ACC112 (cell line): ENCODE measurements at regions not wholly inside any gene's neighbourhood (a gene's known extent, or its start where the extent isn't known, plus 50 kb on each side); places are given as distances from the start of the nearest gene placed in this dataset.

ENCODE experiments used
- H2AFZ ChIP-seq: fragments of 200-600 bp; sonication (generic); one replicate; pipeline ENCODE4 v1.6.0; 2017; ENCODE audit warnings: antibody characterized with exemption, low read length; ENCODE audit not compliant: unreplicated experiment
- H3K27ac ChIP-seq: fragments of 200-600 bp; sonication (generic); 2 replicates; pipeline ENCODE4 v1.5.1; 2014; ENCODE audit warnings: low read depth, mild to moderate bottlenecking, antibody characterized with exemption, low read length, moderate library complexity
- H3K27me3 ChIP-seq: fragments of 200-600 bp; sonication (generic); 2 replicates; pipeline ENCODE4 v1.6.1; 2014; ENCODE audit warnings: mild to moderate bottlenecking, antibody characterized with exemption, low read length, moderate library complexity, mixed read lengths; ENCODE audit not compliant: insufficient read depth
- H3K36me3 ChIP-seq: fragments of 200-600 bp; sonication (generic); 2 replicates; pipeline ENCODE4 v1.6.1; 2016; ENCODE audit warnings: mild to moderate bottlenecking, antibody characterized with exemption, low read length, moderate library complexity, mixed read lengths; ENCODE audit not compliant: insufficient read depth
- H3K4me1 ChIP-seq: fragments of 200-600 bp; sonication (generic); one replicate; pipeline ENCODE4 v1.6.1; 2016; ENCODE audit warnings: low read length, mixed read lengths; ENCODE audit not compliant: insufficient read depth, unreplicated experiment, control insufficient read depth
- H3K4me3 ChIP-seq: fragments of 200-600 bp; sonication (generic); 2 replicates; pipeline ENCODE4 v1.5.1; 2014; ENCODE audit warnings: mild to moderate bottlenecking, low read depth, low read length
- H3K79me2 ChIP-seq: fragments of 200-600 bp; sonication (generic); one replicate; pipeline ENCODE4 v1.6.0; 2016; ENCODE audit warnings: low read length; ENCODE audit not compliant: control insufficient read depth, unreplicated experiment, insufficient read depth

DNA sequence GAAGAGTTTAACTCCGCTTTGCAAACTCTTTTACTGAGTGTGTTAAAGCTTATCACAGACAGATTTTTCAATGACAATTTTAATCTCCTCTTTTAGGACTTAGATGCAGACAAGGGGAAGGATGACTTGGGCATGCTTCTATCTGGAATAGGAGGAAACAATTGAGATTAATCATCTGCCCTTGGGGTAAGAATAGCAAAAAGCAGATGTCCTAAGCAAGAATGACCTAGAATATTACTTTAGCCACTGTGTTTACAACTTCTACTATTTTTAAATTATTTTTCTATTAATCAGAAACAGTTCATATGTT, 569.0 kb upstream of the ADGRL2 start:
- no peaks in the 10 kb centered on the region for H3K79me2 ChIP-seq
- H3K27me3 ChIP-seq, result no peaks in the 10 kb centered on the region
- H3K4me3 ChIP-seq, result peak overlapping the region; percentile 32
- peak overlapping the region; percentile 41 for H2AFZ ChIP-seq
- peaks cover 8% of the 10 kb centered on the region for H3K4me1 ChIP-seq
- no peaks in the 10 kb centered on the region for H3K36me3 ChIP-seq
- no peak overlapping the region for H3K27ac ChIP-seq

DNA sequence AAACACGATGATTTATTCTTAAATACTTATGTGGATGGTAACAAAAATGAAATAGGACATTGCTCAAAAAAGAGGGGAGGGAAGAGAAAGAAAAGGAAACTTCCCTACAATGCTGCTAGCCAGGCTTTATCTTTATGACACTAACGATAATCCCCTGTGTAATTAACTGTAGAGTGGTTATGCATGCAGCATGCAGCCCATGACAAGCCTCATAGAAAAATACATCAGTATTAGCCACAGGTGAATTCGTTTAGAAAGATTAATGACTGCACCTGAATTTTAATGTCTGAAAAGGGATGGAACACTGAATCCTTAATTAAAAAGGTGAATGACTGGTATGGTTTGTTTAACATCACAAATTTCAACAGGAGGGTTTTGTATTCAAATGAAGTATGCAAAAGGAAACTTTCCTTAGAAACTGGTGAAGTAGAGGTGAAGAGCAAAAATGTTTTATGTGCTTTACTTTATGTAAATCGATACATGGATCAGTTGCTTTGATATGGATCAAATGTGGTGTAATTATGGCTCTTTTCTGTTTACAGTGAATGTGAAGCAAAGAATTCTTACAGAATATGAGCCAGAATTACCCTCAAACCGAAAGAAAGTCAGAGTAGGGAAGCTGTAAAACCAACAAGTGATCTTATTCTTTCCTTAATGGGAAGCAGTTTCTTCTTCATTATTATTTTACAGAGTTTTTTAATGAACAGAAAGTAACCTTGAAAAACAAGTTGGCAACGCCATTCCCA, 569.6 kb upstream of the ADGRL2 start:
- Histone ChIP-seq H3K4me3 (peak overlapping the region; percentile 32), H3K79me2 (no peaks in the 10 kb centered on the region), H2AFZ (peak overlapping the region; percentile 41), H3K36me3 (no peaks in the 10 kb centered on the region), H3K27me3 (no peaks in the 10 kb centered on the region), H3K4me1 (peaks cover 8% of the 10 kb centered on the region), H3K27ac (no peak overlapping the region)

DNA sequence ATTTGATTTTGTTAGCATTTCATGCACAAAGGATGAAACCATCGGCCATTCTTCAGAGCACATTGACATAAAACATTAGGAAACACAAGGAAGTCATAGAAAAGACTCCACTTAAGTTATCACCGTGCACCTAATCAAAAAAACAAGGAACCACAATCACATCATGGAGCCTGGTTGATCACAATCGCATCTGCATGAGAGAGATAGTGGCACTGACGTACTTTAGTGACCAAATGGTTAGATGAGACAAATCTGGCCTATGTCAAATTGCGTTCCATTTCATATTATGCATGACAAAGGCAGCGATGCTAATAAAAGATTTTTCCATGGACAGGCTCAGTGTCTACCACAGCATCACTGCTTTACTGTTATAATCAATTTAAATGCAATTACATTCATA, 571.8 kb upstream of the ADGRL2 start:
- Histone ChIP-seq H3K79me2 (no peaks in the 10 kb centered on the region), H3K4me1 (peaks cover 8% of the 10 kb centered on the region), H3K4me3 (no peak overlapping the region), H3K27me3 (no peaks in the 10 kb centered on the region), H3K36me3 (no peaks in the 10 kb centered on the region), H2AFZ (no peak overlapping the region), H3K27ac (no peak overlapping the region)

DNA sequence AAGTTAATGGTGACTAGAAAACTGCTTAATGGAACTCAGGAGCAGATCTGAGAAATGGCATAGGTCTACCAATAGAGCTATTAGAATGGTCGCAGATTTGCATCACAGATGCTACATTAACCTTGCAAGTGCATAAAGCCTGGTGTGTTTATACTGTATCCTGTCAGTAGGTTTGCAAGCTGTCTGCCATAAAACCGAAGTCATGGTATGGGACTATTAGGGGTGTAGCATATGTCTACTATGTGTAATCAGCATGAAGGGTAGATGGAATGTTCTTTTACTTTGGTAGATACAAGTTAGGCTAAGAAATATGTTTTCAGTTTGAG, 574.2 kb upstream of the ADGRL2 start:
- Histone ChIP-seq H2AFZ (no peak overlapping the region), H3K36me3 (no peaks in the 10 kb centered on the region), H3K4me1 (no peaks in the 10 kb centered on the region), H3K27ac (no peak overlapping the region), H3K27me3 (no peaks in the 10 kb centered on the region), H3K4me3 (no peak overlapping the region), H3K79me2 (no peaks in the 10 kb centered on the region)

DNA sequence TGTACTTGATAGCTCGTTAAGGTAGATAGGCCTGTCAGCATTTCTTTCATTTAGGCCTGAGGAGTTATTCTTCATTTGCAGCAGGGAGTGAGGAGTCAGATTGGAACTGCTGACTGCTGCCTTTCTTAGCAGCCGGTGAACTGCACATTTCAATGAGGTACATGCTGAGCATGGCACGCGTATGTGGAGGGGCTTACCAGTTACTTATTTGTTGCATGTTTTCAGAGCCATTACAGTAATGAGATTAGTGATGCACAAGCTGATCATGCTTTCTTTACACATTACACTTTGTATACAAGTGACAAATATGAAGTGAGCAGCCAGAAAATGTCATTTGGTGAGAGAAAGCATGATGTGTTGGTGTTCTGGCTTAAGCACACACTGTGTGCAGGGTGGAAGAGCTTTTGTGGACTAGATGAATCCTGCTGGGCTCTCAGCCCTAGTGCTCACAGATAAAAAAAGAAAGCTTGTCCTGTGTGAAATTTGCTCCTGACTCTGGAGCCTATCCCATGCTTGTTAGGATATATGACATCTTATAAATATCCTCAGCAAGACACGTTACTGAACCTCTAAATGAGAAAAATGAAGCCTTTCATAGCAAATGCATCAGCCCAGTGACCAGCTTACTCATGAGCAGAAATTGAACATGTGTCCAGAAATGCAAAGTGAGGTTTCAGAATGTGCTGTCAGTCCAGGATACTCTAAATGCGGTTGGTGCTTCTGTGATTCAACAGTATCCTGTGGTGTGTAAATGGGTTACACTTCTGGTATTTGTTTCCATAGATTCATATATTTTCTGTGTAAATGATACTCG, 574.7 kb upstream of the ADGRL2 start:
- no peaks in the 10 kb centered on the region for H3K27me3 ChIP-seq
- H3K4me1 ChIP-seq, result no peaks in the 10 kb centered on the region
- H3K36me3 ChIP-seq, result no peaks in the 10 kb centered on the region
- H3K27ac ChIP-seq, result no peak overlapping the region
- no peaks in the 10 kb centered on the region for H3K79me2 ChIP-seq
- H3K4me3 ChIP-seq, result no peak overlapping the region
- no peak overlapping the region for H2AFZ ChIP-seq

DNA sequence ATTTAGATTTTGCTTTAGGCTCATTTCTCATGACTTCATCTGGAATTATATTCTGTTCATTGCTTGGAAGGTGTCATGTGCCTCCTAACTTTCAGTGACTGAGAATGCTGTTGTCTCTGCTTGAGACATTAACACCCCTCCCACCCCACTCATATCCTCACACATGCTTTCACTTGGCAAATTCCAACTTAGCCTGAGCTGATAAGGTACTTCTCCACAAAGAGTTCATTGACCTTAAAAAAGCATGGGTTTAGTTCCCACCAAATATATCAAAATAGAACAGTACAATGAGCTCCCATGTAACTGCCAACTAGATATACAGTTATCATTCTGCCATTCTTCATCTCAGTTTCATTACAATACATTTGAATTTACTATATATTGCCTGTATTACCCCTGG, 576.5 kb upstream of the ADGRL2 start:
- Histone ChIP-seq H3K79me2 (no peaks in the 10 kb centered on the region), H3K27me3 (no peaks in the 10 kb centered on the region), H3K27ac (no peak overlapping the region), H3K36me3 (no peaks in the 10 kb centered on the region), H3K4me1 (no peaks in the 10 kb centered on the region), H3K4me3 (no peak overlapping the region), H2AFZ (no peak overlapping the region)

DNA sequence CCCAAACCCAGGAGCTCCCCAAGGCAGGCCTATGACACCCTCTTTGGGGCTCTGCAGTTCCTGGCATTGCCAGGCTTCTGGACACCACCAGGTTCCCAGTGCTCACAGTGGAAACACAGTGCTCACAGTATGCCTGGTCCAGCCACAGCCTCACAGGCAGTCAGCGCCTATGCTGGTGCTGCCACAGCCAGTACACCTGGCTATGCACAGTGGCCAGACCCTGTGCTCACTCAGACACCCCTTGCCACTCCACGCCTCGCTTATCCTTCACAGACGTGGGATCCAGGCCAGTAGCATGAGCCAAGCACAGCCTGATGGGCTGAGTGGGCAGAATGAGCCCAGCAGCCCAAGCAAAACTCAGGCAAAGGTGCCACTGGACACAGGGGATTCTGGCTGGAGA, 579.2 kb upstream of the ADGRL2 start:
- Histone ChIP-seq H3K79me2 (no peaks in the 10 kb centered on the region), H3K36me3 (no peaks in the 10 kb centered on the region), H3K4me3 (no peak overlapping the region), H3K27me3 (no peaks in the 10 kb centered on the region), H3K27ac (no peak overlapping the region), H3K4me1 (no peaks in the 10 kb centered on the region), H2AFZ (no peak overlapping the region)

DNA sequence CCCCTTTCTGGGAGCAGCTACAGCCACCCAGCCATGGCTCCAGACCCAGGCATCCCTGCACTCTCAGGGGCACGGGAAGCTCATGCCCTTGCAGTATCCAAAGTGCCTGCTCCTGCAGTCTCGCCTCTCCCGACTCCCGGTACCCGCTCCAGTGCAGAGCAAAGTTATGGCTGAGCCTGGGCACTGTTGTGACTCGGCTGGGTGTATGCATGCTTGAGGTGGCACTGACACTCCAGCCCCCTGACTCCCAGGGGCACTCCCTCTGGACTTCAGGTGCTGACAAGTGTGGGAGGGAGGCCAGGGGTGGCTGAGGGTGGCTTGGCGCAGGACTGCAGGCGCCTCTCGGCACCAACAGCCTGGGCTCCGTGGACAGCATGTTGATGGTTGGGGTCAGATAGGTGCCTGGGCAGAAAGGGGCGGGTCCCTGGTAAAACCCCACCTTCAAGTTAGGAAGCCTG, 580.1 kb upstream of the ADGRL2 start:
- H3K4me1 ChIP-seq, result no peaks in the 10 kb centered on the region
- H3K4me3 ChIP-seq, result no peak overlapping the region
- H3K27ac ChIP-seq, result no peak overlapping the region
- no peaks in the 10 kb centered on the region for H3K27me3 ChIP-seq
- H3K36me3 ChIP-seq, result no peaks in the 10 kb centered on the region
- no peaks in the 10 kb centered on the region for H3K79me2 ChIP-seq
- H2AFZ ChIP-seq, result no peak overlapping the region

DNA sequence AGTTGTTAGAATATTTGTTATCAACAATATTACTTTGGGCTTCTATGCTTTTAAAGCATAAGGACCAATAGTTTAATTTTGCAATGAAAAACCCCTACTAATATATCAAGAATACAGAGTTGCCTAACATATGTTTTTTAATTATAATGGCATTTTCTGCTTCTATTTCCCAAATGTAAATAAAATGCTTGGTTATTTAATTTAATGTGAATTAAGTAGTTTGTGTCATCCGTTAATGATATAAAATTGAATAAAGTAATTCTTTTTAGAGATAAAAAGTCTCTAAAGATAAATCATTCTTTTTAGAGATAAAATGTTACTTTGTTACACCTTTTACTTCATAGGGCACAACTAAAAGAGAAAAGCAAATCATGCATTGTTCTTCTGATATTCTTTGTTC, 583.7 kb upstream of the ADGRL2 start:
- Histone ChIP-seq H3K4me3 (no peak overlapping the region), H3K27me3 (no peaks in the 10 kb centered on the region), H3K4me1 (no peaks in the 10 kb centered on the region)

DNA sequence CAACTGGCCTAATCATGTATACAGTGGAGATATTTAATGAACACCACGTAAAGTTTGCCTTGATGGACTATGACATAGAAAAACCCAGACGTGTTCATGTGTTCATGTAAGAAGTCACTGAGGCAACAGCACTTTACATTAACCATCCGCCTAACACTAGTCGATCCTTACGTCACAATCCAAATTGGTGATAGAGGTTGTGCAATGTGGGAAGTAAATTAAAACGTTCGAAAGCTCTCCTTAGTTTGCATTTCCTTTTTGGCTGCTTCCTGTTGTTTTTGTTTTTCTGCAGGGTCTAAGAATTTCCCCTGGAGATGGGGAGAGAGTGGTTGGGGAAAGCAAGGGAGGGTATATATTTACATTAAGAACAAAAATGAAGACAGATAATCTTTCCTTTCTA, 587.5 kb upstream of the ADGRL2 start:
- no peaks in the 10 kb centered on the region for H3K27me3 ChIP-seq
- peak overlapping the region; percentile 10 for H2AFZ ChIP-seq
- H3K36me3 ChIP-seq, result no peaks in the 10 kb centered on the region
- no peak overlapping the region for H3K4me3 ChIP-seq
- no peak overlapping the region for H3K27ac ChIP-seq
- H3K79me2 ChIP-seq, result no peaks in the 10 kb centered on the region
- no peaks in the 10 kb centered on the region for H3K4me1 ChIP-seq

More for the DNA sequence above, 583.7 kb upstream of the ADGRL2 start:
- no peaks in the 10 kb centered on the region for H3K79me2 ChIP-seq
- no peaks in the 10 kb centered on the region for H3K36me3 ChIP-seq
- H2AFZ ChIP-seq, result no peak overlapping the region
- H3K27ac ChIP-seq, result no peak overlapping the region

DNA sequence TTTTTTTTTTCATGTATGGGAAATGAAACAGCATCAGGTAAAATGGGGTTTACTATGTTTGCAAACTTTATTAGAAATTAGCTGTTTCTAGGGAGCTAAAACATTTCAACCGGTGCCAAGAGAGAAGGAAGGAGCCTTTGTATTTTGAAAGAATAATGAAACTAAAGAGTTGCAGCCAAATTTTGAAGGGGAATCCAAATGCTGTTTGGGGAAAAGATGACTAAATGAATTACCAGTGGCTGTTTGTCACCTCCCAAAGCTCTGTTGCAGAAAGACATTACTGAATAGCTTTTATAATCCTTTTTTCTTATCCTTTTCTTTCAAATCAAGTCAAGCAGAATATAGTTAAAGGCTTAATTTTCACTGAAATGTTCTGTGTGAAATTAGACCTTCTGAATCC, 591.3 kb upstream of the ADGRL2 start:
- Histone ChIP-seq H3K27ac (no peak overlapping the region), H2AFZ (peak overlapping the region; percentile 13), H3K36me3 (no peaks in the 10 kb centered on the region), H3K27me3 (no peaks in the 10 kb centered on the region), H3K79me2 (no peaks in the 10 kb centered on the region), H3K4me1 (no peaks in the 10 kb centered on the region), H3K4me3 (no peak overlapping the region)
